ENCODE measurements at regions not wholly inside any gene's neighbourhood (a gene's known extent, or its start where the extent isn't known, plus 50 kb on each side); places are given as distances from the start of the nearest gene placed in this dataset.
"Not testable (repeated sequence)": the region's sequence is repeated elsewhere in the genome, so short reads cannot be mapped to it uniquely, and the experiment has no call there.

- Mint-ChIP-seq H3K27ac (ENCODE audit: low read depth, unreplicated experiment) (no peak overlapping the region), H3K9me3 (ENCODE audit: unreplicated experiment) (no peaks in the 10 kb centered on the region), H3K4me3 (ENCODE audit: unreplicated experiment) (no peak overlapping the region), H3K4me1 (ENCODE audit: insufficient read depth, unreplicated experiment) (no peaks in the 10 kb centered on the region), H3K27me3 (ENCODE audit: insufficient read depth, unreplicated experiment) (no peaks in the 10 kb centered on the region), H3K36me3 (ENCODE audit: insufficient read depth, unreplicated experiment) (no peaks in the 10 kb centered on the region)
- intact Hi-C loops (cut with micrococcal nuclease), result no loop called here
- no peak for DNase-seq (ENCODE audit: unreplicated experiment)
- BruUV-seq (replicated peaks), result no TSS peak
- ChIA-PET POLR2A (no interaction called here), CTCF (no interaction called here)
- TF ChIP-seq CTCF (IDR thresholded peaks at IDR 0.05; ENCODE audit: unreplicated experiment), result no peak
Measured at GRCh38 chr10:53650794-53651193, 878.2 kb upstream of the MBL2 start.

- DNase-seq (ENCODE audit: unreplicated experiment), result not testable (repeated sequence)
Measured at GRCh38 chr10:53647221-53647620, 874.6 kb upstream of the MBL2 start.

GRCh38 chr10:53646525-53646924 lies 873.9 kb upstream of the MBL2 start:
- Mint-ChIP-seq H3K9me3 (ENCODE audit: unreplicated experiment) (no peaks in the 10 kb centered on the region), H3K36me3 (ENCODE audit: insufficient read depth, unreplicated experiment) (no peaks in the 10 kb centered on the region), H3K4me1 (ENCODE audit: insufficient read depth, unreplicated experiment) (no peaks in the 10 kb centered on the region), H3K27ac (ENCODE audit: low read depth, unreplicated experiment) (no peak overlapping the region), H3K27me3 (ENCODE audit: insufficient read depth, unreplicated experiment) (no peaks in the 10 kb centered on the region), H3K4me3 (ENCODE audit: unreplicated experiment) (no peak overlapping the region)
- no peak for DNase-seq (ENCODE audit: unreplicated experiment)
- ChIA-PET CTCF (interaction anchor here (0.6 kb wide), 1 partner anchor 96 kb away, joined by 3 read pairs; no protein-coding TSS in a partner anchor), POLR2A (no interaction called here)
- no TSS peak for BruUV-seq (replicated peaks)
- intact Hi-C loops (cut with micrococcal nuclease), result no loop called here
- no peak for TF ChIP-seq CTCF (IDR thresholded peaks at IDR 0.05; ENCODE audit: unreplicated experiment)

More at GRCh38 chr10:53647221-53647620, 874.6 kb upstream of the MBL2 start:
- CTCF ChIA-PET, result interaction anchor here (0.6 to 0.7 kb wide), 2 partner anchors 27 to 95 kb away, joined by 3 read pairs; no protein-coding TSS in a partner anchor
- intact Hi-C loops (cut with micrococcal nuclease); H3K36me3 Mint-ChIP-seq (ENCODE audit: insufficient read depth, unreplicated experiment); H3K27me3 Mint-ChIP-seq (ENCODE audit: insufficient read depth, unreplicated experiment); H3K4me3 Mint-ChIP-seq (ENCODE audit: unreplicated experiment); POLR2A ChIA-PET; H3K9me3 Mint-ChIP-seq (ENCODE audit: unreplicated experiment); H3K4me1 Mint-ChIP-seq (ENCODE audit: insufficient read depth, unreplicated experiment); BruUV-seq (replicated peaks); H3K27ac Mint-ChIP-seq (ENCODE audit: low read depth, unreplicated experiment): not testable (repeated sequence)

GRCh38 chr10:53645951-53646350 lies 873.4 kb upstream of the MBL2 start:
- intact Hi-C loops (cut with micrococcal nuclease), result no loop called here
- ChIA-PET POLR2A (no interaction called here), CTCF (no interaction called here)
- Mint-ChIP-seq H3K27ac (ENCODE audit: low read depth, unreplicated experiment) (no peak overlapping the region), H3K4me1 (ENCODE audit: insufficient read depth, unreplicated experiment) (no peaks in the 10 kb centered on the region), H3K4me3 (ENCODE audit: unreplicated experiment) (no peak overlapping the region), H3K9me3 (ENCODE audit: unreplicated experiment) (no peaks in the 10 kb centered on the region), H3K27me3 (ENCODE audit: insufficient read depth, unreplicated experiment) (no peaks in the 10 kb centered on the region), H3K36me3 (ENCODE audit: insufficient read depth, unreplicated experiment) (no peaks in the 10 kb centered on the region)
- no peak for TF ChIP-seq CTCF (IDR thresholded peaks at IDR 0.05; ENCODE audit: unreplicated experiment)
- no peak for DNase-seq (ENCODE audit: unreplicated experiment)
- no TSS peak for BruUV-seq (replicated peaks)

DNA sequence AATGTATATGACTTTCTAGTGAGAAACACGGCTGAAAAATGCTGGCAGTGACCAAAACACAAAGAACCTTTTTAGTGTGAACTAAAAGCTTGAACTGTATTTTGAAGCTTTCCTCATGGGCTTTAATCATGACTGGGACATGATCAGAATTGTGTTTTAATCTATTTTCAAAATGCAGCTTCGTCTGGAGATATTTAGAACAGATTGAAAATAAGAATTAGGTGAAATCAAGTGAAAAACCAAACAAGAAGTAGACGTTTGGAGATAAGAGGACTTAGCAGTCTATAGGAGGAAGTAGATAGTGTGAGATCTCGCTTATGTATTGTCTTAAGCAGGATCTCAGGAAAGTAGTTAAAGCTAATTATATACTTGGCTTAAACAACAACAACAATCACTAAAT lies 865.4 kb upstream of the MBL2 start:
- no TSS peak for BruUV-seq (replicated peaks)
- no peak for TF ChIP-seq CTCF (IDR thresholded peaks at IDR 0.05; ENCODE audit: unreplicated experiment)
- POLR2A ChIA-PET, result no interaction called here
- no peaks in the 10 kb centered on the region for H3K4me1 Mint-ChIP-seq (ENCODE audit: insufficient read depth, unreplicated experiment)
- no peak overlapping the region for H3K27ac Mint-ChIP-seq (ENCODE audit: low read depth, unreplicated experiment)
- no peak overlapping the region for H3K4me3 Mint-ChIP-seq (ENCODE audit: unreplicated experiment)
- no peaks in the 10 kb centered on the region for H3K9me3 Mint-ChIP-seq (ENCODE audit: unreplicated experiment)
- DNase-seq (ENCODE audit: unreplicated experiment), result no peak
- CTCF ChIA-PET, result interaction anchor here (0.7 kb wide), 1 partner anchor 34 kb away, joined by 3 read pairs; no protein-coding TSS in a partner anchor
- no peaks in the 10 kb centered on the region for H3K27me3 Mint-ChIP-seq (ENCODE audit: insufficient read depth, unreplicated experiment)
- no peaks in the 10 kb centered on the region for H3K36me3 Mint-ChIP-seq (ENCODE audit: insufficient read depth, unreplicated experiment)
- intact Hi-C loops (cut with micrococcal nuclease), result no loop called here
